ENCODE measurements at regions not wholly inside any gene's neighbourhood (a gene's known extent, or its start where the extent isn't known, plus 50 kb on each side); places are given as distances from the start of the nearest gene placed in this dataset.

DNA sequence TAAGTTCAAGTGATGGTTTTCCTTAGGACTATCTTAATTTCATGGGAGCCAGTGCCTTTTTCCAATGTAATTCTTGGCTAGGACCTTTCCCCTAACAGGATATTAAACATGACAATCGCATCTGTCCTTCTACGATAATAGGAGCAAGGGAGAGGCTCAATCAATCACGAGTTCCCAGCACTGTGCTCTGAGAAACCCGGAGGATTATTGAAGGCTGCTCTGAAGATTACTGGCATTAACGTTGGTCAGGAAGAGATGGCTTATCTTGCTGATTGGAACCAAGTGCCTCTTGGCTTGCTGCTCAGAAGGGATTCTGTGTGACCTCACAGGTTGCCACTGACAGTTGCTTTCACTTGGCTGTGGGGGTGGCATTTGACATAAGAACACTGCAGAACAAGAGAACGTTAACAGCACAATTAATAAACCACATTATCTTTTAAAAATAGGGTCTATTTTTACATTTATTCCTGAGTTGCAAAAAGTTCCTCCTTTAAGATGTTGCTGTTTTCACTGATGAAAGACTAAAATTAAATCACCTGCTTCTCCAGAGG, 252.1 kb upstream of the TAC1 start:
- DNase-seq (ENCODE audit: low read depth, low spot score), result no peak
- RAD21 ChIA-PET (ENCODE audit: unreplicated experiment), result no interaction called here
- Histone ChIP-seq H3K4me2 (ENCODE audit: control insufficient read depth, insufficient read depth) (no peak overlapping the region), H3K27me3 (replicated peaks in 1 of 2; ENCODE audit: control insufficient read depth in 2 of 2, insufficient read depth in 2 of 2, low read length in 1 of 2) (no peaks in the 10 kb centered on the region), H3K27ac (ENCODE audit: control insufficient read depth, insufficient read depth) (no peak overlapping the region), H3K36me3 (ENCODE audit: control insufficient read depth in 2 of 2, insufficient read depth in 2 of 2, low read length in 1 of 2) (no peaks in the 10 kb centered on the region), H3K4me3 (no peak overlapping the region), H3K79me2 (ENCODE audit: control insufficient read depth, insufficient read depth, low read length) (no peaks in the 10 kb centered on the region), H2AFZ (ENCODE audit: control insufficient read depth, low read depth, low read length) (no peak overlapping the region), H3K9ac (ENCODE audit: control insufficient read depth, insufficient read depth, low read length) (no peak overlapping the region), H3K9me3 (replicated peaks; ENCODE audit: control insufficient read depth, insufficient read depth, low read length) (no peaks in the 10 kb centered on the region), H3K4me1 (ENCODE audit: control insufficient read depth, insufficient read depth, low read length) (no peaks in the 10 kb centered on the region), H4K20me1 (ENCODE audit: control insufficient read depth, insufficient read depth) (no peaks in the 10 kb centered on the region)
- TF ChIP-seq ATF7 (IDR thresholded peaks at IDR 0.05; ENCODE audit: low read depth), result no peak
- TF ChIP-seq POLR2AphosphoS5 (IDR thresholded peaks at IDR 0.05; ENCODE audit: low read length), result no peak
- TF ChIP-seq SMC3 (IDR thresholded peaks at IDR 0.05; ENCODE audit: borderline replicate concordance, low read length), result no peak
- TF ChIP-seq, protein P1, sequence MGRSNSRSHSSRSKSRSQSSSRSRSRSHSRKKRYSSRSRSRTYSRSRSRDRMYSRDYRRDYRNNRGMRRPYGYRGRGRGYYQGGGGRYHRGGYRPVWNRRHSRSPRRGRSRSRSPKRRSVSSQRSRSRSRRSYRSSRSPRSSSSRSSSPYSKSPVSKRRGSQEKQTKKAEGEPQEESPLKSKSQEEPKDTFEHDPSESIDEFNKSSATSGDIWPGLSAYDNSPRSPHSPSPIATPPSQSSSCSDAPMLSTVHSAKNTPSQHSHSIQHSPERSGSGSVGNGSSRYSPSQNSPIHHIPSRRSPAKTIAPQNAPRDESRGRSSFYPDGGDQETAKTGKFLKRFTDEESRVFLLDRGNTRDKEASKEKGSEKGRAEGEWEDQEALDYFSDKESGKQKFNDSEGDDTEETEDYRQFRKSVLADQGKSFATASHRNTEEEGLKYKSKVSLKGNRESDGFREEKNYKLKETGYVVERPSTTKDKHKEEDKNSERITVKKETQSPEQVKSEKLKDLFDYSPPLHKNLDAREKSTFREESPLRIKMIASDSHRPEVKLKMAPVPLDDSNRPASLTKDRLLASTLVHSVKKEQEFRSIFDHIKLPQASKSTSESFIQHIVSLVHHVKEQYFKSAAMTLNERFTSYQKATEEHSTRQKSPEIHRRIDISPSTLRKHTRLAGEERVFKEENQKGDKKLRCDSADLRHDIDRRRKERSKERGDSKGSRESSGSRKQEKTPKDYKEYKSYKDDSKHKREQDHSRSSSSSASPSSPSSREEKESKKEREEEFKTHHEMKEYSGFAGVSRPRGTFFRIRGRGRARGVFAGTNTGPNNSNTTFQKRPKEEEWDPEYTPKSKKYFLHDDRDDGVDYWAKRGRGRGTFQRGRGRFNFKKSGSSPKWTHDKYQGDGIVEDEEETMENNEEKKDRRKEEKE (IDR thresholded peaks at IDR 0.05), result no peak
- no peak for TF ChIP-seq RELA (IDR thresholded peaks at IDR 0.05; ENCODE audit: borderline replicate concordance, partially characterized antibody)
- TF ChIP-seq SMAD5 (IDR thresholded peaks at IDR 0.05; ENCODE audit: low read depth), result no peak
- no peak for TF ChIP-seq ZNF384 (IDR thresholded peaks at IDR 0.05; ENCODE audit: borderline replicate concordance, low read depth, low read length)
- TF ChIP-seq LARP7 (IDR thresholded peaks at IDR 0.05), result no peak
- TF ChIP-seq, protein P2, sequence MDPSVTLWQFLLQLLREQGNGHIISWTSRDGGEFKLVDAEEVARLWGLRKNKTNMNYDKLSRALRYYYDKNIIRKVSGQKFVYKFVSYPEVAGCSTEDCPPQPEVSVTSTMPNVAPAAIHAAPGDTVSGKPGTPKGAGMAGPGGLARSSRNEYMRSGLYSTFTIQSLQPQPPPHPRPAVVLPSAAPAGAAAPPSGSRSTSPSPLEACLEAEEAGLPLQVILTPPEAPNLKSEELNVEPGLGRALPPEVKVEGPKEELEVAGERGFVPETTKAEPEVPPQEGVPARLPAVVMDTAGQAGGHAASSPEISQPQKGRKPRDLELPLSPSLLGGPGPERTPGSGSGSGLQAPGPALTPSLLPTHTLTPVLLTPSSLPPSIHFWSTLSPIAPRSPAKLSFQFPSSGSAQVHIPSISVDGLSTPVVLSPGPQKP (IDR thresholded peaks at IDR 0.05; ENCODE audit: low read depth, low read length), result no peak
- TF ChIP-seq, protein P3, sequence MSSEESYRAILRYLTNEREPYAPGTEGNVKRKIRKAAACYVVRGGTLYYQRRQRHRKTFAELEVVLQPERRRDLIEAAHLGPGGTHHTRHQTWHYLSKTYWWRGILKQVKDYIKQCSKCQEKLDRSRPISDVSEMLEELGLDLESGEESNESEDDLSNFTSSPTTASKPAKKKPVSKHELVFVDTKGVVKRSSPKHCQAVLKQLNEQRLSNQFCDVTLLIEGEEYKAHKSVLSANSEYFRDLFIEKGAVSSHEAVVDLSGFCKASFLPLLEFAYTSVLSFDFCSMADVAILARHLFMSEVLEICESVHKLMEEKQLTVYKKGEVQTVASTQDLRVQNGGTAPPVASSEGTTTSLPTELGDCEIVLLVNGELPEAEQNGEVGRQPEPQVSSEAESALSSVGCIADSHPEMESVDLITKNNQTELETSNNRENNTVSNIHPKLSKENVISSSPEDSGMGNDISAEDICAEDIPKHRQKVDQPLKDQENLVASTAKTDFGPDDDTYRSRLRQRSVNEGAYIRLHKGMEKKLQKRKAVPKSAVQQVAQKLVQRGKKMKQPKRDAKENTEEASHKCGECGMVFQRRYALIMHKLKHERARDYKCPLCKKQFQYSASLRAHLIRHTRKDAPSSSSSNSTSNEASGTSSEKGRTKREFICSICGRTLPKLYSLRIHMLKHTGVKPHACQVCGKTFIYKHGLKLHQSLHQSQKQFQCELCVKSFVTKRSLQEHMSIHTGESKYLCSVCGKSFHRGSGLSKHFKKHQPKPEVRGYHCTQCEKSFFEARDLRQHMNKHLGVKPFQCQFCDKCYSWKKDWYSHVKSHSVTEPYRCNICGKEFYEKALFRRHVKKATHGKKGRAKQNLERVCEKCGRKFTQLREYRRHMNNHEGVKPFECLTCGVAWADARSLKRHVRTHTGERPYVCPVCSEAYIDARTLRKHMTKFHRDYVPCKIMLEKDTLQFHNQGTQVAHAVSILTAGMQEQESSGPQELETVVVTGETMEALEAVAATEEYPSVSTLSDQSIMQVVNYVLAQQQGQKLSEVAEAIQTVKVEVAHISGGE (CRISPR knock-in tag; IDR thresholded peaks at IDR 0.05), result no peak
- no peak for TF ChIP-seq SMAD1 (IDR thresholded peaks at IDR 0.05; ENCODE audit: low read depth, partially characterized antibody)
- no peak for TF ChIP-seq HDGF (IDR thresholded peaks at IDR 0.05)
- TF ChIP-seq ASH2L (IDR thresholded peaks at IDR 0.05; ENCODE audit: borderline replicate concordance, low read depth), result no peak
- no peak for TF ChIP-seq SREBF1 (IDR thresholded peaks at IDR 0.05; ENCODE audit: low read length)
- no peak for TF ChIP-seq EGR1 (IDR thresholded peaks at IDR 0.05; ENCODE audit: borderline replicate concordance in 1 of 2, low read depth in 2 of 2, low read length in 2 of 2)
- TF ChIP-seq, protein P4, sequence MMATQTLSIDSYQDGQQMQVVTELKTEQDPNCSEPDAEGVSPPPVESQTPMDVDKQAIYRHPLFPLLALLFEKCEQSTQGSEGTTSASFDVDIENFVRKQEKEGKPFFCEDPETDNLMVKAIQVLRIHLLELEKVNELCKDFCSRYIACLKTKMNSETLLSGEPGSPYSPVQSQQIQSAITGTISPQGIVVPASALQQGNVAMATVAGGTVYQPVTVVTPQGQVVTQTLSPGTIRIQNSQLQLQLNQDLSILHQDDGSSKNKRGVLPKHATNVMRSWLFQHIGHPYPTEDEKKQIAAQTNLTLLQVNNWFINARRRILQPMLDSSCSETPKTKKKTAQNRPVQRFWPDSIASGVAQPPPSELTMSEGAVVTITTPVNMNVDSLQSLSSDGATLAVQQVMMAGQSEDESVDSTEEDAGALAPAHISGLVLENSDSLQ (IDR thresholded peaks at IDR 0.05), result no peak
- 18% methylated on average over 6 of the region's 6 CpGs for WGBS (ENCODE audit: insufficient coverage, insufficient replicate concordance, low lambda C conversion rate, missing lambda C conversion rate)
- ATAC-seq, result no peak
- SMC1A ChIA-PET (ENCODE audit: uncharacterized antibody, unreplicated experiment), result no interaction called here
- CTCF ChIA-PET, result no interaction called here
- BruUV-seq (replicated peaks), result no TSS peak
- intact Hi-C loops (cut with micrococcal nuclease; ENCODE audit: unreplicated experiment), result no loop called here
- FAIRE-seq, result no peak
- POLR2A ChIA-PET, result no interaction called here
- in situ Hi-C loops (cut with MboI), result loop anchor here (10.0 kb wide), 1 partner anchor 65 kb away; no protein-coding TSS in a partner anchor

Data from GM12878 (cell line).